GM23338 (cell line): ENCODE measurements at regions not wholly inside any gene's neighbourhood (a gene's known extent, or its start where the extent isn't known, plus 50 kb on each side); places are given as distances from the start of the nearest gene placed in this dataset.

Experiments
- ATAC-seq: fragments of 200-7000 bp; cut with Tn5 transposase; 3 replicates; pipeline ENCODE4 v1.9.1; 2020
- DNase-seq: peaks from one replicate; pipeline ENCODE4 v3.0.0-alpha.2; 2015; ENCODE audit warnings: low spot score
- H2AFZ ChIP-seq: fragments of 200-600 bp; sonication (generic); 2 replicates; pipeline ENCODE4 v1.8.0; 2016; ENCODE audit warnings: antibody characterized with exemption, mild to moderate bottlenecking, moderate library complexity
- H3F3A ChIP-seq: fragments of 200-600 bp; sonication (generic); replicated peaks from 2 replicates; pipeline ENCODE4 v1.8.0; 2017; ENCODE audit warnings: antibody characterized with exemption, mixed run types, low read depth
- H3K27ac ChIP-seq: fragments of 200-600 bp; sonication (generic); 2 replicates; pipeline ENCODE4 v1.6.1; 2016; ENCODE audit warnings: low read depth
- H3K27me3 ChIP-seq: fragments of 200-600 bp; sonication (generic); 2 replicates; pipeline ENCODE4 v1.8.0; 2016; ENCODE audit warnings: mild to moderate bottlenecking, mixed run types, moderate library complexity; ENCODE audit not compliant: insufficient read depth
- H3K36me3 ChIP-seq: fragments of 200-600 bp; sonication (generic); 2 replicates; pipeline ENCODE4 v1.8.0; 2016; ENCODE audit warnings: mild to moderate bottlenecking; ENCODE audit not compliant: insufficient read depth
- H3K4me1 ChIP-seq: fragments of 200-600 bp; sonication (generic); 2 replicates; pipeline ENCODE4 v1.8.0; 2016; ENCODE audit warnings: mild to moderate bottlenecking, moderate library complexity; ENCODE audit not compliant: insufficient read depth
- H3K4me2 ChIP-seq: fragments of 200-600 bp; sonication (generic); 2 replicates; pipeline ENCODE4 v1.7.1; 2017; ENCODE audit warnings: mixed run types
- H3K4me3 ChIP-seq: fragments of 200-600 bp; sonication (generic); 2 replicates; pipeline ENCODE4 v1.6.1; 2016; ENCODE audit warnings: mixed run types
- H3K79me2 ChIP-seq: fragments of 200-600 bp; sonication (generic); replicated peaks from 2 replicates; pipeline ENCODE4 v1.8.0; 2017; ENCODE audit warnings: mild to moderate bottlenecking; ENCODE audit not compliant: insufficient read depth
- H3K9me2 ChIP-seq: fragments of 200-600 bp; sonication (generic); 2 replicates; pipeline ENCODE4 v1.8.0; 2017; ENCODE audit not compliant: insufficient read depth
- H4K20me1 ChIP-seq: fragments of 200-600 bp; sonication (generic); replicated peaks from 2 replicates; pipeline ENCODE4 v1.8.0; 2017; ENCODE audit warnings: mild to moderate bottlenecking; ENCODE audit not compliant: insufficient read depth
- H3K27ac Mint-ChIP-seq: 2 replicates; pipeline ENCODE4 v1.8.0; 2020; ENCODE audit warnings: inconsistent platforms, mild to moderate bottlenecking, moderate library complexity, mixed read lengths
- H3K27me3 Mint-ChIP-seq: 3 replicates; pipeline ENCODE4 v1.8.0; 2022; ENCODE audit warnings: low read depth, mild to moderate bottlenecking, moderate library complexity, mixed read lengths, inconsistent platforms; ENCODE audit not compliant: insufficient read depth, poor library complexity
- H3K36me3 Mint-ChIP-seq: 3 replicates; pipeline ENCODE4 v1.8.0; 2021; ENCODE audit warnings: low read depth, mild to moderate bottlenecking, inconsistent platforms, moderate library complexity, mixed read lengths
- H3K4me1 Mint-ChIP-seq: 3 replicates; pipeline ENCODE4 v1.8.0; 2020; ENCODE audit warnings: mild to moderate bottlenecking, inconsistent platforms, mixed read lengths
- H3K4me3 Mint-ChIP-seq: 3 replicates; pipeline ENCODE4 v1.8.0; 2021; ENCODE audit warnings: moderate library complexity, mild to moderate bottlenecking, inconsistent platforms, mixed read lengths
- H3K9me3 Mint-ChIP-seq: 3 replicates; pipeline ENCODE4 v1.8.0; 2020; ENCODE audit warnings: moderate library complexity, mild to moderate bottlenecking, inconsistent platforms, mixed read lengths
- CREB1 ChIP-seq: fragments of 250-450 bp; sonication (Bioruptor Pico); IDR thresholded peaks from 2 replicates; pipeline ENCODE4 v1.5.0; 2020; ENCODE audit warnings: low read depth, mild to moderate bottlenecking, moderate library complexity
- EZH2 ChIP-seq: fragments of 200-600 bp; sonication (generic); IDR thresholded peaks from one replicate; pipeline ENCODE4 v1.8.0; 2017; ENCODE audit warnings: antibody characterized with exemption, mild to moderate bottlenecking, low read depth; ENCODE audit not compliant: unreplicated experiment
- EZH2phosphoT487 ChIP-seq: fragments of 200-600 bp; sonication (generic); IDR thresholded peaks from one replicate; pipeline ENCODE4 v1.8.1; 2018; ENCODE audit warnings: antibody characterized with exemption; ENCODE audit not compliant: unreplicated experiment
- JUNB ChIP-seq: IDR thresholded peaks from one replicate; pipeline ENCODE4 v1.6.1; 2016; ENCODE audit warnings: antibody characterized with exemption; ENCODE audit not compliant: unreplicated experiment
- NANOG ChIP-seq: IDR thresholded peaks from 2 replicates; pipeline ENCODE4 v1.6.1; 2016; ENCODE audit warnings: antibody characterized with exemption, borderline replicate concordance
- POLR2AphosphoS5 ChIP-seq: IDR thresholded peaks from 2 replicates; pipeline ENCODE4 v1.6.1; 2016; ENCODE audit warnings: antibody characterized with exemption, low read depth
- STAT1 ChIP-seq: IDR thresholded peaks from one replicate; pipeline ENCODE4 v1.6.1; 2016; ENCODE audit warnings: antibody characterized with exemption; ENCODE audit not compliant: unreplicated experiment
- ZNF331 ChIP-seq: fragments of 250-450 bp; sonication (Bioruptor Pico); IDR thresholded peaks from 2 replicates; pipeline ENCODE4 v1.5.0; 2020; ENCODE audit warnings: low read depth, mild to moderate bottlenecking, moderate library complexity
- TF ChIP-seq, protein P1 (sequence below): fragments of 250-450 bp; sonication (Bioruptor Pico); IDR thresholded peaks from 2 replicates; pipeline ENCODE4 v1.5.0; 2020; ENCODE audit warnings: mild to moderate bottlenecking, moderate library complexity
- TF ChIP-seq, protein P2 (sequence below), 2 experiments: fragments of 200-600 bp in 1 of 2; sonication (generic) in 1 of 2; conservative IDR thresholded peaks; 2 replicates each; pipeline versions ENCODE4 v1.5.1 to v1.6.1; 2016 to 2017; ENCODE audit warnings: antibody characterized with exemption in 2 of 2, low read depth in 2 of 2, mild to moderate bottlenecking in 2 of 2, moderate library complexity in 1 of 2

GRCh38 chr5:135108569-135108968, 74.5 kb upstream of the PITX1 start (continued):
- TF ChIP-seq, protein P1, sequence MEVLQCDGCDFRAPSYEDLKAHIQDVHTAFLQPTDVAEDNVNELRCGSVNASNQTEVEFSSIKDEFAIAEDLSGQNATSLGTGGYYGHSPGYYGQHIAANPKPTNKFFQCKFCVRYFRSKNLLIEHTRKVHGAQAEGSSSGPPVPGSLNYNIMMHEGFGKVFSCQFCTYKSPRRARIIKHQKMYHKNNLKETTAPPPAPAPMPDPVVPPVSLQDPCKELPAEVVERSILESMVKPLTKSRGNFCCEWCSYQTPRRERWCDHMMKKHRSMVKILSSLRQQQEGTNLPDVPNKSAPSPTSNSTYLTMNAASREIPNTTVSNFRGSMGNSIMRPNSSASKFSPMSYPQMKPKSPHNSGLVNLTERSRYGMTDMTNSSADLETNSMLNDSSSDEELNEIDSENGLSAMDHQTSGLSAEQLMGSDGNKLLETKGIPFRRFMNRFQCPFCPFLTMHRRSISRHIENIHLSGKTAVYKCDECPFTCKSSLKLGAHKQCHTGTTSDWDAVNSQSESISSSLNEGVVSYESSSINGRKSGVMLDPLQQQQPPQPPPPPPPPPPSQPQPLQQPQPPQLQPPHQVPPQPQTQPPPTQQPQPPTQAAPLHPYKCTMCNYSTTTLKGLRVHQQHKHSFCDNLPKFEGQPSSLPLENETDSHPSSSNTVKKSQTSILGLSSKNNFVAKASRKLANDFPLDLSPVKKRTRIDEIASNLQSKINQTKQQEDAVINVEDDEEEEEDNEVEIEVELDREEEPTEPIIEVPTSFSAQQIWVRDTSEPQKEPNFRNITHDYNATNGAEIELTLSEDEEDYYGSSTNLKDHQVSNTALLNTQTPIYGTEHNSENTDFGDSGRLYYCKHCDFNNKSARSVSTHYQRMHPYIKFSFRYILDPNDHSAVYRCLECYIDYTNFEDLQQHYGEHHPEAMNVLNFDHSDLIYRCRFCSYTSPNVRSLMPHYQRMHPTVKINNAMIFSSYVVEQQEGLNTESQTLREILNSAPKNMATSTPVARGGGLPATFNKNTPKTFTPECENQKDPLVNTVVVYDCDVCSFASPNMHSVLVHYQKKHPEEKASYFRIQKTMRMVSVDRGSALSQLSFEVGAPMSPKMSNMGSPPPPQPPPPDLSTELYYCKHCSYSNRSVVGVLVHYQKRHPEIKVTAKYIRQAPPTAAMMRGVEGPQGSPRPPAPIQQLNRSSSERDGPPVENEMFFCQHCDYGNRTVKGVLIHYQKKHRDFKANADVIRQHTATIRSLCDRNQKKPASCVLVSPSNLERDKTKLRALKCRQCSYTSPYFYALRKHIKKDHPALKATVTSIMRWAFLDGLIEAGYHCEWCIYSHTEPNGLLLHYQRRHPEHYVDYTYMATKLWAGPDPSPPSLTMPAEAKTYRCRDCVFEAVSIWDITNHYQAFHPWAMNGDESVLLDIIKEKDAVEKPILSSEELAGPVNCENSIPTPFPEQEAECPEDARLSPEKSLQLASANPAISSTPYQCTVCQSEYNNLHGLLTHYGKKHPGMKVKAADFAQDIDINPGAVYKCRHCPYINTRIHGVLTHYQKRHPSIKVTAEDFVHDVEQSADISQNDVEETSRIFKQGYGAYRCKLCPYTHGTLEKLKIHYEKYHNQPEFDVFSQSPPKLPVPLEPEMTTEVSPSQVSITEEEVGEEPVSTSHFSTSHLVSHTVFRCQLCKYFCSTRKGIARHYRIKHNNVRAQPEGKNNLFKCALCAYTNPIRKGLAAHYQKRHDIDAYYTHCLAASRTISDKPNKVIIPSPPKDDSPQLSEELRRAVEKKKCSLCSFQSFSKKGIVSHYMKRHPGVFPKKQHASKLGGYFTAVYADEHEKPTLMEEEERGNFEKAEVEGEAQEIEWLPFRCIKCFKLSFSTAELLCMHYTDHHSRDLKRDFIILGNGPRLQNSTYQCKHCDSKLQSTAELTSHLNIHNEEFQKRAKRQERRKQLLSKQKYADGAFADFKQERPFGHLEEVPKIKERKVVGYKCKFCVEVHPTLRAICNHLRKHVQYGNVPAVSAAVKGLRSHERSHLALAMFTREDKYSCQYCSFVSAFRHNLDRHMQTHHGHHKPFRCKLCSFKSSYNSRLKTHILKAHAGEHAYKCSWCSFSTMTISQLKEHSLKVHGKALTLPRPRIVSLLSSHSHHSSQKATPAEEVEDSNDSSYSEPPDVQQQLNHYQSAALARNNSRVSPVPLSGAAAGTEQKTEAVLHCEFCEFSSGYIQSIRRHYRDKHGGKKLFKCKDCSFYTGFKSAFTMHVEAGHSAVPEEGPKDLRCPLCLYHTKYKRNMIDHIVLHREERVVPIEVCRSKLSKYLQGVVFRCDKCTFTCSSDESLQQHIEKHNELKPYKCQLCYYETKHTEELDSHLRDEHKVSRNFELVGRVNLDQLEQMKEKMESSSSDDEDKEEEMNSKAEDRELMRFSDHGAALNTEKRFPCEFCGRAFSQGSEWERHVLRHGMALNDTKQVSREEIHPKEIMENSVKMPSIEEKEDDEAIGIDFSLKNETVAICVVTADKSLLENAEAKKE (CRISPR knock-in tag): no peak
- no peak for TF ChIP-seq EZH2
- no peak for TF ChIP-seq NANOG

DNA sequence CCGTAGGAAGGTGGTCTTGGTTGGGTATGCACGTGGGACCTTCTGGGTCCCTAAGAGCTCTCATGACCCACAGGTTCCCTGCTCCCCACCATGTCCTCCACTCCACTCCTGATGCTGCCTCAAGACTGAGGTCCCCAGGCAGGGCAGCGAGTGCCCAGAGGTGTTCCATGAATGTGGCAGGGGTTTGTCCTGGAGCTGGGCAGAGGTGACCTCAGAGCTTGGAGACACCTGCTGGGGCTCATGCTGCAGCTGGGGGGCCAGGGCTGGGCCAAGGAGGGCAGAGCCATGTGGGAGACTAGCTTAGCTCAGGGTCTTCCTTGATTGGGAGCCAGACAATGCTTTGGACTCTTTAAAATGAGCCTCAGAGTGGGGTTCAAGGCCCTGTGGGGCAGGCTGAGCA, 74.0 kb upstream of the PITX1 start:
- H3K36me3 ChIP-seq: no peaks in the 10 kb centered on the region
- no peak overlapping the region for H3K4me2 ChIP-seq
- H3K27ac Mint-ChIP-seq: no peak overlapping the region
- no peak overlapping the region for H2AFZ ChIP-seq
- no peaks in the 10 kb centered on the region for H3K9me2 ChIP-seq
- no peak overlapping the region for H3K4me3 Mint-ChIP-seq
- H3K27ac ChIP-seq: no peak overlapping the region
- H3F3A ChIP-seq: no peaks in the 10 kb centered on the region
- no peaks in the 10 kb centered on the region for H3K9me3 Mint-ChIP-seq
- no peaks in the 10 kb centered on the region for H3K79me2 ChIP-seq
- peaks cover 14% of the 10 kb centered on the region for H3K27me3 Mint-ChIP-seq
- H3K4me3 ChIP-seq: no peak overlapping the region
- ATAC-seq (no peak), DNase-seq (no peak)
- no peaks in the 10 kb centered on the region for H4K20me1 ChIP-seq
- H3K27me3 ChIP-seq: no peaks in the 10 kb centered on the region
- no peaks in the 10 kb centered on the region for H3K4me1 ChIP-seq
- peaks cover 2% of the 10 kb centered on the region; the same call in 1 of the 3 replicates for H3K4me1 Mint-ChIP-seq
- no peaks in the 10 kb centered on the region for H3K36me3 Mint-ChIP-seq
- TF ChIP-seq STAT1: no peak
- no peak for TF ChIP-seq JUNB
- no peak for TF ChIP-seq POLR2AphosphoS5
- TF ChIP-seq NANOG: no peak
- TF ChIP-seq ZNF331 (CRISPR knock-in tag): no peak
- no peak for TF ChIP-seq EZH2phosphoT487
- TF ChIP-seq CREB1 (CRISPR knock-in tag): no peak
- TF ChIP-seq, protein P2, sequence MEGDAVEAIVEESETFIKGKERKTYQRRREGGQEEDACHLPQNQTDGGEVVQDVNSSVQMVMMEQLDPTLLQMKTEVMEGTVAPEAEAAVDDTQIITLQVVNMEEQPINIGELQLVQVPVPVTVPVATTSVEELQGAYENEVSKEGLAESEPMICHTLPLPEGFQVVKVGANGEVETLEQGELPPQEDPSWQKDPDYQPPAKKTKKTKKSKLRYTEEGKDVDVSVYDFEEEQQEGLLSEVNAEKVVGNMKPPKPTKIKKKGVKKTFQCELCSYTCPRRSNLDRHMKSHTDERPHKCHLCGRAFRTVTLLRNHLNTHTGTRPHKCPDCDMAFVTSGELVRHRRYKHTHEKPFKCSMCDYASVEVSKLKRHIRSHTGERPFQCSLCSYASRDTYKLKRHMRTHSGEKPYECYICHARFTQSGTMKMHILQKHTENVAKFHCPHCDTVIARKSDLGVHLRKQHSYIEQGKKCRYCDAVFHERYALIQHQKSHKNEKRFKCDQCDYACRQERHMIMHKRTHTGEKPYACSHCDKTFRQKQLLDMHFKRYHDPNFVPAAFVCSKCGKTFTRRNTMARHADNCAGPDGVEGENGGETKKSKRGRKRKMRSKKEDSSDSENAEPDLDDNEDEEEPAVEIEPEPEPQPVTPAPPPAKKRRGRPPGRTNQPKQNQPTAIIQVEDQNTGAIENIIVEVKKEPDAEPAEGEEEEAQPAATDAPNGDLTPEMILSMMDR (conservative IDR thresholded peaks at IDR 0.05; ENCODE audit: low read depth in 2 of 2): no peak
